ENCODE measurements at regions not wholly inside any gene's neighbourhood (a gene's known extent, or its start where the extent isn't known, plus 50 kb on each side); places are given as distances from the start of the nearest gene placed in this dataset.
A peak's percentile ranks its signal among the peaks of the same experiment; 100 is the strongest.

DNA sequence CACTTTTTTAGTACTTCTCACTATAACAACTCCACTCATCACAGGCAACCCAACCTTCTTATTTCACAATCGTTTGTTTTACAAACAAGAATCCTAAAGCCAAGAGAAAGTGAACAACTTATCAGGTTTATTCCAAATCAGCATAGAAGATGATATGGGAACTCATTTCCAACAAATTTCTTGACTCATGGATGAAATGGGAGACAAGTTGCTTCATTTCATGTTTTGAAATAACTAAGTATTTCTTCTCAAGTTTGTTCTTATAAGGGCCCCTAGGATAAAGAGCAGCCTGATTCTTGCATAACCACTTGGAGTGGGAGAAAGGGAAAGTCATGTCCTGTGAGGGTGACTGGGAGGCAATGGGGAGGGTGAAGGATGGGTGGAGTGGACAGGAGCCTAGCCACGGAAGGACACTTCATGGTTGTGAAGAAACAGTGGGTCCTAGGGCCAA, 168.3 kb downstream of the DUSP6 start:
- DNase-seq, result no peak

DNA sequence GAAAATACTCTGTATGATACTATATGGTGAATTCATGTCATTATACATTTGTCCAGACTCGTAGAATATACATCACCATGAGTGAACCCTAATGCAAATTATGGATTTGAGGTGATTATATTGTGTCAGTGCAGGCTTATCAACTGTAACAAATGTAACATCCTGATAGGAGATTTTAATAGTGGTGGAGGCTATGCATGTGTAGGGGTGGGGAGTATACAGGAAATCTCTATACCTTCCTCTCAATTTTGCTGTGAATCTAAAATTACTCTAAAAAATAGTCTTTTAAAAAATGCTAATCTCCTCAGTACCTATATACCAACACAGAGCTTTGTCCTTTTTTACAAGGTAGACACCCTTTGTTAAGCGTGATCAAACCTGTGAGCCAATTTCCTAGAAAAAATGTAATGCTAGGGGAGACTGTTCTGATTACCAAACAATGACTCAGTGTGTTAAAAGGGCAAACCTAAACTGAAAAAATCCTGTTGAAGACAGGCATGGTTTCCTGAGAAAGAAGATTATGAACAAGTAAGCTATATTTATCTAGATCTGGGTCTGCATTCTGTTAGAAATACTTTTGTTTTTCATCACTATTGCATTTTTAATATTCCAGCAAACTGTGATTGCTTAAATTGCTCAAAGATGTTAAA, 170.9 kb downstream of the DUSP6 start:
- DNase-seq, result peak; percentile 14

DNA sequence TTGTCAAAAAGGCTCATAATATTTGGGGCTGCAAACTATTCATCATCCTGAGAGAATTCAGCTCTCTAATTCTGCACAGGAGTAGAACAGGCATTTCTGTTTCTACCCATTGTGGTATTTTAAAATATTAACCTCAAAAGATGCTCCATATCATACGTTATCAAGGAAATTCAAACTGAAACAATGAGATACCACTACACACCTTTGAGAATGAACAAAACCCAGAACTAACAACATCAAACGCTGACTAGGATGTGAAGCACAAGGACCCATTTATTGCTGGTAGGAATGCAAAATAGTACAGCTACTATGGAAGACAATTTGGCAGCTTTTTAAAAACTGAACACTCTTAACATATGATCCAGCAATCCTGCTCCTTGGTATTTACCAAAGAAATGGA, 171.8 kb downstream of the DUSP6 start:
- DNase-seq, result no peak

DNA sequence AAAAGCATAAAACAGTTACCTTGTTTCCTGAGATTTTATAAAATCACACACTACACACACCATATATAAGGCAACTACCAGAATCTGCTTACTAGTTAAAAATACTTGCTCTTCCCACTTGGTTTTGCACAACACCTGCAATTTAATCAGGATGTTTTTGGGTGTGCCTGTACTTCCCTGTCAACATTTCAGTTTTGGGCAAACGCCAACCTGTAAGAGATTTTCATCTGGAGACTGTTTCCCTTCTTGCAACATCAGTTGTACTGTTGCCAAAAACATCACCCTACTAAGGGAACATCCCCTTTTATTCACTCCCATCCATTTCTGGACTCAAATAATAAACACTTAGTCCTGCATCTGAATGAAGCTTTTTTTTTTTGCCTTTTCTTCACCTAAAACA, 172.3 kb downstream of the DUSP6 start:
- DNase-seq, result peak; percentile 55

DNA sequence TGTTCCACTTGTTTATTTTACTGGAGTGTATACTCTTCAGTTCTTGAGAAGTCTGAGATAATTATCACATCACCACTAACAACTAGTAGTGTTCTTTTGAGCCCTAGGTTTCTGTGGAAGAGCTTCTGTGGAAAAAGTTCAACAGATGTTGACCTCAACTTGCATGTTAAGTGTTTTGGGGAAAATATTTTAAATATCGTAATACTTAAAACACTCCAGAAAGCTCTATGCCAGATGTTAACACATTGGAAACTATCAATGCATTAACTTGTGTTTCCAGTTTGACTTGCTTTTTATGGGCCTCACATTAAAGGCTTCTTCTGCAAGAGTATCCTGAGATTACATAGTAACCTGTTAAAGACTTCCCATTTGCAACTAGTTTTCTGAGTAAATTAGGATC, 173.1 kb downstream of the DUSP6 start:
- DNase-seq, result no peak

DNA sequence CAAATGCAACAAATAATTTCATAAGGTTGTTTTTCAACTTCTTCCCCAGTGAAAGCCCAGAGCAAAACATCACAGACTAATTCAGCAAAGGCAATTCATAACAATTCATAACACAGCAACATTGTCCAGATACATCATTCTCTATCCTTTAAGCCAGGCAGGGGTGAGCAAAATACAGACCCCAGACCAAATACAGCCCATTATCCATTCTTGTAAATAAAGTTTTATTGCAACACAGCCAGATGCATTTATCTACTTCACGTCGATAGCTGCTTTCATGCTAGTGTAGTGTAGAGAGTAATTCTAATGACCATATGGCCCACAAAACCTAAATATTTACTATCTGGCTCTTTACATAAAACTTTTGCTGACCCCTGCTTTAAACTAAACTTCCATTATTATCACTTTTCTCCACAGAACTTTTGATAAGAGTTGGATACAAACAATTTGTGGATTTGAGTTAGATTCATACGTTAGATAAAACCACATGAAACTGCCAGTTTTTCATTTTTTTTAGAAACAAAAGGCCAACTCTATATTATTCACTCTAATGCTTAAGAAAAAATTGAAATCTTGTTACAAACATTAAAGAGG, 174.4 kb downstream of the DUSP6 start:
- DNase-seq, result no peak

DNA sequence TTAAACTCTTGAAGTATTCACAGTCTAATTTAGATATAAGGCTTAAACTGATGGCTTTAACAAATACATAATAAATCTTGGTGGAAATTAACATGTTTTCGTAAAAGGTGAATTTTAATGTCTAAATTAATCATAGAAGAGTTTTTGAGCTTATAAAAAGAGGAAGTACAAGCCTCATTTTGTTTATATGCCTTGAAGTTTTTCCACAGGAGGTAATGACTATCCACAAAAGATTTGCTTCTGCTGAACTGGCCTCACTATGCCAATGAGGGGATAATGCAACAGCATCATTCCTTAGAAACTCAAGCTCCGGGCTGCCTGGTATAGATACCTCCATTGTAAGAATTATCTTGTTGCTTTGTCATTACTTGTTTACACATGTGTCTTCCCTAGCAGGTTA, 175.6 kb downstream of the DUSP6 start:
- DNase-seq, result no peak

DNA sequence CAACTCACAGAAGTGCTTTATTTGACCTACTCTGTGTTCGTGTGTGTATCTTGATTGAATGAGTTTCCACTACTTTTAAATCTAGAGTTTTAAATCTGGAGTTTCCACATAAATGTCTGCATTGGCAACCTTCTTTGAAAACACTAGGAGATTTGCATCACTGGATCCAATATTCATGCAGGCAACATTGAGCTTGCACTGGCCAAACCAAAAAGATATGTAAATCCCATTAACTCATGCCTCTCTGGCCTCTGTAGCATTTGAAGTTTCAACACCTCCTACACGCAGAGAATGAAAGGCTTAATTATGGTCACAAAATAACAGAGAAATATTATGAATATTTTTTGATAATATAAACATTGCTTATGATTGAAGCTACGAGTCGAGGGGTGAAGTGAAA, 178.6 kb downstream of the DUSP6 start:
- no peak for DNase-seq

DNA sequence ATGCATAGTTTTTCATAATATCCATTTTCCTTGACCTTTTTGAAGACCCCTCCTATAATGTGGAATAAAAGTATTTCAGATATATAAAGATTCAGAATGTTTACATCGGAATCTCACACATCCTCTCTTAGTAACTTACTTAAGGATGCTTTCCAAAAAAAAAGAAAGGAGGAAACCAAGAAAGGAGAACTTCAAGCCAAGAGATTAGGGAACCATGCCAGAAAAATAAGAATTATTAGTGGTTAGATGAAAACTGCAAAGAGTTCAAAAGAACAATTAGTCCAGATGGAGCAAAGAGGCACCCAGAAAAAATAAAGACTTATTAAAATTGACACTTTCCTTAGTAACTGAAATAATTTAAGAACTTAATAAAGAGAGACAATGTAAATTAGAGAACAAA, 179.2 kb downstream of the DUSP6 start:
- DNase-seq, result no peak

DNA sequence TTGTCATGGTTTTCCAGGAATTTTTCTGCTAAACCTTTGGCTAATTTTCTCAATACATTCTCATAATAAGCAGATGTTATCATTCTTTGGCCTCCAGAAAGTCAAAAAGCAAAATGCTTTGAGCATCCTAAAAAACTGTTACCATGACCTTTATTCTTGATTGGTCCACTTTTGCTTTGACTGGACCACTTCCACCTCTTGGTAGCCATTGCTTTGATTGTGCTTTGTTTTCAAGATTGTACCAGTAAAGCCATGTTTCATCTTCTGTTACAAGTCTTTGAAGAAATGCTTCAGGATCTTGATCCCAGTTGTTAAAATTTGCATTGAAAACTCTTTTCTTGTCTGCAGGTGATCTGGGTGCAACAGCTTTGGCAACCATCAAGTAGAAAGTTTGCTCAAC, 180.1 kb downstream of the DUSP6 start:
- DNase-seq, result no peak

DNA sequence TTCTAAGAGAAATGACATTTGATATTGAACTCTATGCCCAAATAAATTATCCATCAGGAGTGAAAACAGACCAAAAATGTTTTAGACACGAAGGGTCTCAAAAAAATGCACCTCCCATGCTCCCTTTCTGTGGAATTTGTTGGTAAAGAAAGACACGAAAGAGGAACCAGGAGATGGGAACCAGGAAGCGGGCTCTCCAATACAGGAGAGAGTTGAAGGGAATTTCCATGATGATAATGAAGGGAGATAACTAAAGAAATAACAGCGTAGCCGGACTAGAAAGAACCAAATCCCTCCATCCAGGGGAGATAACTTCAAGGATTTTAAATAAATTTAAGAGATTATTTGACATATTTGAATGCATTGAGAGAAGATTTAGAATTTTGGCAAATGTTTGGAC, 183.0 kb downstream of the DUSP6 start:
- no peak for DNase-seq

DNA sequence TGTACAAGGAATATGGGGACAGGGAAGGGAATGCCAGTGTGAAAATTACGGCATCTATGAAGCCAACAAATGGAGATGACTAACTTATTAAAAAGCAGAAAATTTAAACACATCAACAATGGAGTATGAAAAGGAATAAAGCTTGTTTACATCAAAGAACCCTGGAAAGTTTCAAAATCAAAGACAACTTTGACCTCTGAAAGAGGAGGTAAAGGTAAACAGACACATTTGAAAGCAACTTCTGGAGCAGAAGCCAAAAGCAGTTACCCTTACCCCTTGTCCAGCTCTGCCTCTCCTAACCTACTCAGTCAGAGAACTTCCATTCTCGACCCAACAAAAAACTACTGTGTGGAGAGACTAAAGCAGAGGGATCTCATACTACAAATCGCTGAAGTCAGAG, 184.3 kb downstream of the DUSP6 start:
- no peak for DNase-seq

DNA sequence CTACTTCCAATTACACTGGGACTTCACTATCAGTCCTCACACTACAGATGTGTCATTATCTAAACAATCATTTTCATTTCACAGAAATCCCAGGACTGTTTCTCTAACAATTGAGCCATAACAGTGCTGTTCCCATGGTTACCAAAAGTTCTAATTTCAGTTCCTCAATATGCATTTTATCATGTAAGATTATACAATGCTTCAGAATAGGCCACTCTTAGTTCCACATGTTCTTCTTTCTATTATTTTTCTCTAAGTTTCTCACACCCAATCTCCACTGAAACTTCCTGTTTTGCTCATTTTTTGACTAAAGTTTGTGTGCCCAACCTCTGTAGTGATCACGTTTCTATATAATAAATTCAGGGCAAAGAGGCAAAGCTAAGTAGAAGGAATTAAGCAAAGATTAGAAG, 185.8 kb downstream of the DUSP6 start:
- peak; percentile 79 for DNase-seq

DNA sequence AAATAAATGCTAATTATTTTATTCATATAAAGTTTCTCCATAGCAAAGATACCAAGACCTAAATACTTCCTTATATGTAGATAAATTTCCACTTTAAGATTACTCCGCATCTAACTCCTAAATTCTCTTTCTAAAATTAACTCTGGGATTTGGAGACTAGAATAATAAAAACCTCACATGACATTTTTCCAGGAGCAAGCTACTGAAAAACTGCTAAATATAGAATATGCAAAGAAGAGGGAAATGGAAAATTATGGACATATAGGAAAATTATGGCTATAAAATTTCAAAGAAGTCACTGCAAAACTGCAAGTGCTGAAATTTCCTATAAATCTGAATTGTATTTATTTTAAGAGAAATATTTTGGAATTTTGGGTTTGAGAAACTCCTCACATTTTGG, 186.2 kb downstream of the DUSP6 start:
- peak; percentile 9 for DNase-seq

DNA sequence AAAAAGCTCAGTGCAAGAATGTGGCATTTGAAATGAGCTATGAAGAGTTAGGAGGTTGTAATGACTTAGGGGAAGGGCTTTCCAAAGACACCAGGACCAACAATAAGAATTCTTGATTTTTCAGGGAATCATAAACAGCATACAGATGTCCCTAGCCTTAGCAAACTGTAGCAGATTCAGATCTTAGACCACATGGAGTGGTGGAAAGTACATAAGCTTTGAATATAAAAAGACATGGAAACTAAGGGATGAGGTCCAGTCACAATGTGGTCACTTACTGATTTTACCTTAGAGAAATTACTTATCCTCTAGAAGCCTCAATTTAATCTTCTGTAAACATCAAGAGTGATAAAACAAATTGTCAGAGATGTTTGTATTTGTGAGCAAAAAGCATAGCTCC, 186.6 kb downstream of the DUSP6 start:
- no peak for DNase-seq

DNA sequence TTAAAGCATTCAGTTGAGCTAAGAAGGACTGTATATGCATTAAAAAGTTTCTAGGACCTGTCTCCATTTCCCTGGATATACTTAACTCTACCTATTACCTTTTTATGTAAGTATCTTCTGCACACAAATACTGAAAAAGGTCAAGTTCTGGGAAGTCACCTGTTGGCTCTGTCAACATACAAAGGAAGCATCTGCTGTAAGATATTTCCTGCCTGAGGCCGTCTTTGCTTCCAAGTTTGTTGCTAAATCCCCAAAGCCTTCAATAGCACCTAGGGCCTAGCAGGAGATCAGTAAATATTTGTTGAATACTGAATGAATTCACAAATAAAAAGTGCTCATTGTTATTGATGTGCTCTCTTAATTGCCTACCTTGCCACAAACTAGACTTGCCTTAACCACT, 188.4 kb downstream of the DUSP6 start:
- DNase-seq, result no peak

DNA sequence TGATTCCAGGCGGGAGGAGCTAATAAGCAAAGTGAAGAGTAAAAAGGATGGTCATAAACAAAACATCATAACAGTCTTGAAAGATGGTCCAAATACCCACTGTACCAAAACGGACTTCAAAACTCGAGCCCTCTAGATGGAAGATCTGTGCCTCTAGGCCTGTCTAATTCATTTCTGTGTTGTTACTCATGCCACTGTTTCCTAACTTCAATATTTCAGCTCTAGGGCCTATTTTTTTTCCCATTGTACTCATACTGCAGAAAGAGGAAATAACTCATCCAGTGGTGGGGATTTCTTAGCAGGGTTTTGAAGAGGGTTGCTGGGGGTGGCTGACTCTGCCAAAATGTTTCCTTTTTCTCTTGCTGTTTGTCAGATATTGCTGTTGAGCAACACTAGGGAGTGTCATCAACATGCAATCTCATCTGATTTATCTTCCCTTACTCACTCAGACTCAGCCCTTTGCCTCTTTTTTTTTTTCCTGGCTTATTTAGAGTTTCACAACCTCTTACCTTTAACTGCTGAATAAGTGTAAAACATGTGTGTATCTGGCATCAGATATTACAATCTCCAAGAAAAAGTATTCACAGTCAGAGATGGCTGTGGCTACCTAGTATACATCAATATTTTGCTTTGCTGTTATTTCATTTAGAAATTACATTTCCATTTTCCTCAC, 189.6 kb downstream of the DUSP6 start:
- peak; percentile 97 for DNase-seq

DNA sequence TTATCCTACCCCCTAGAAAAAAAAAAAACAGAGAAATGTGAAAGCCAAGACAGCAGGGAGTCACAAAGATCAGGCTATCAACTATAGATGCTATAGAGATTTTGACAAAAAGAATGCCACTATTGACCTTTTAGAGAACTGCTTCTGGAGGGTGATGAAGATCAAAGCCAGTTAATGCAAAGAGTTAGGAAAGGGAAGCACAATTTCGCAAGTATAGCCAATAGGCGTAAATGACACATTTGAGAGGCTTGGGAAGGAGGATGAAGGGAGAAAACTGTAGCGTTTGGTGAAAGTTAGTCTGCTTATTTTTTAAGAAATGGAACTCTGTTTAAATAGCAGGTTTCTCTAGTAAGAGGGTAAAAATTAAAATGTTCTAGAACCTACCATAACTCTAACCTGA, 190.7 kb downstream of the DUSP6 start:
- DNase-seq, result no peak

DNA sequence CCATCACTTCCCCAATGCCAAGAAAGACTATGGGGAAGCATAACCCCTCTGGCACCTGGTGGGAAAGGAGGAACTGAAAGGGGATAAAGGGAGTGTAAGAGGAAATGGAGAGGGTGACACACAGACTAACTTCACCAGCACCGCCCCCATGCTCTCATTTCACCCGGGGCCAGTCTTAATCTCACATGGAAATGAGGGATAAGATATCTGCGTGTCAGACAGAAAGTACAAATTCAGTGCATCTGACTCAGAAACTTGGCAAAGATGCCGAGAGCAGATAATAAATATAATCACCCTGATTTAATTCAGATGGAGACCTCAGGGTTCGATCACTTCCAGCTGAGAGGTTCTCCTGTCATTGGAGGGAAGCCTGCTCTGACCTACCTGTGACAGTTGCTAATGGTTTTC, 191.6 kb downstream of the DUSP6 start:
- DNase-seq, result peak; percentile 75

DNA sequence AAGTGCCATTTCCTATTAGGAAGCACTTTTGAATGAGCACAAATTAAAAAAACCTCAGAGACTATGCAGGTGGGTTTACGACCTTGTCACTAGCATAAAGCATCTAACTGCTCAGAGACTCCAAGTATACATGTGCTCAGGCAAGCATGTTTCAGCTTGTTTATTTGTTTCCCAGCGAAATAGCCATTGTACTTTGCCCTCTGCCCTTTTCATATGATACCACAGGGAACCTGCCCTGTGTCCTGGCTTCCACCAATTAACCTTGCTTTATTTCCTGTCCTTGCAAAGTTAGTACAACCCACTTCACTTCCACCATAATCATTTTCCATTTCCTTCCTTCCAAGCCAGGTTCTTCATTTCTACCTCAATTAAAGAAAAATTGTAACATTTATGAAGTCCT, 194.9 kb downstream of the DUSP6 start:
- DNase-seq, result no peak

DNA sequence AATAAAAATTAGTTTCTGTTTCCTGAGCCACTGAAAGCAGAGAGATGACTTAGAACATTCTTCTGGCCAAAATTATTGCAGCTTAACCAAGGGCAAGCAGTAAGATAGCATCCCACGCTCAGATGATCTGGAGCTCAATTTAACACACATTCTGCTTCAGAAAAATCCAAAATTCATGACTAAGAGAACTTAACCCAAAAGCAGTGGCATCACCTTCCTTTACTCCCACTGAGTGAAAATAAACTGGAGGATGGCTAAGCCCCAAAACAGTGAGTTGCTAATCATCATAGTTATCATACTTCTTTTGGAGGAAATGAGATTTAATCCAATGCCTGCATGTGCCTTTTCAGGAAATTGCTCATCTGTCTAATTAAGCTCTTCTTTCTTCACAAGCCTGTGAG, 195.4 kb downstream of the DUSP6 start:
- peak; percentile 41 for DNase-seq

DNA sequence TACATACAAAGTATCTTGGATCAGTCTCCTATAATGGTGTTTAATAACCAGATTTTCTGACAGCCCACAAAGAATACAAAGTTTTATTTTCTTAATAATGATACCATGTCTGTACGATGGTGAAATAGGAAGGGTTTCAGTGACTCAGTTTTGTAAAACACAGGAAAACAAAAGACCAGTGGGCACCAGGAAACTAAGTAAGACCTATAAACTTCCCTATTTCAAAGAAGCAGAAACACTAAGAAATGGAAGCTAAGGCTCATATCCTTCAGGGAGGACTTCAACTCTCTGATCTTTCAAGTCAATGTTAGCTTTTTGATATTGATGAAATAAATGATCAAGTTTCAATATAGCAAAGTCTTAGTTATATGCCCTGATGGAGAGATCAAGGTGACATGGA, 196.0 kb downstream of the DUSP6 start:
- DNase-seq, result no peak

DNA sequence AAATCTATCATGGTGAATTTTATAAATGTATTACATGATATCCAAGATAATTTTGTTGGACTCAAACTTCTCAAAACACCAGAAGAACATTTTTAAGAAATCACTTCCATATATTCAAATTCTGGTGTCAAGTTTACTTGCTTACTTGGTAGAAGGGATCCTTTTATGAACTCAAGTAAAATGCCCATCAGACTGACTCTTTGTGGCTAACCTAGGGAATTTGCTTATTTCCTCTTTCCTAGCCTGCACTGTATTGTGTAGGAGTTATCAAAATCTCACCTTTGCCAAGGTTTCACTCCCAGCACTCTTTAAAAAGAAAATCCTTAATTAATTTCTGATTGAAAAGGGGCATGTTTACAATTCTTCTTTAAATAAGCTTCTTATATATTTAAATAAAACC, 196.5 kb downstream of the DUSP6 start:
- no peak for DNase-seq

DNA sequence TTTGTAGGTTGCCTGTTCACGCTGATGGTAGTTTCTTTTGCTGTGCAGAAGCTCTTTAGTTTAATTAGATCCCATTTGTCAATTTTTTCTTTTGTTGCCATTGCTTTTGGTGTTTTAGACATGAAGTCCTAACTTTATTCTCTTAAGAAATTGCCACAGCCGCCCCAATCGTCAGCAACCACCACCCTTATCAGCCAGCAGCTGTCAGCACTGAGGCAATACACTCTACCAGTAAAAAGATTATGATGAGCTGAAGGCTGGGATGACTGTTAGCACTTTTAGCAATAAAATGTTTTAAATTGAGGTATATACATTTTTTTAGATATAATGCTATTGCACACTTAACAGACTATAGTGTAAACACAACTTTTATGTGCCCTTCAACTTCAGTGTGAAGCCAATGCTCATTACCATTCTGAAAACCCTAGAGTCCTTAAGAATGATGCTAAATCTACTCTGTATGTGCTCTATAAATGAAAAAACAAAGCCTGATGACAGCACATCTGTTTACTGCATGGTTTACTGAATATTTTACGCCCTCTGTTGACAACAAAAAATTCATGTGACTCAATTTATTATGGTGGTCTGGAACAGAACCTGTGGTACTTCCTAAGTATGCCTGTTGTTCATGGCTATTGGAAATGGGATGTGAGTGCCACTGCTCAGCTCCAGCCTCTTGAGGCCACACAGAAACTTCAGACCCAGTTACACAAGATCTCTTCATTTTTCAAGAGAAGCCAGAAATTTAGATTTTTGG, 197.4 kb downstream of the DUSP6 start:
- DNase-seq, result no peak

All from fibroblast of skin of scalp (primary cell).